Inferior parietal cortex (tissue), 1 donor: ENCODE measurements at regions not wholly inside any gene's neighbourhood (a gene's known extent, or its start where the extent isn't known, plus 50 kb on each side); places are given as distances from the start of the nearest gene placed in this dataset.

Experiments used
- DNase-seq: peaks from one replicate; pipeline ENCODE4 v3.0.0-alpha.2; 2016; ENCODE audit errors: extremely low spot score

DNA sequence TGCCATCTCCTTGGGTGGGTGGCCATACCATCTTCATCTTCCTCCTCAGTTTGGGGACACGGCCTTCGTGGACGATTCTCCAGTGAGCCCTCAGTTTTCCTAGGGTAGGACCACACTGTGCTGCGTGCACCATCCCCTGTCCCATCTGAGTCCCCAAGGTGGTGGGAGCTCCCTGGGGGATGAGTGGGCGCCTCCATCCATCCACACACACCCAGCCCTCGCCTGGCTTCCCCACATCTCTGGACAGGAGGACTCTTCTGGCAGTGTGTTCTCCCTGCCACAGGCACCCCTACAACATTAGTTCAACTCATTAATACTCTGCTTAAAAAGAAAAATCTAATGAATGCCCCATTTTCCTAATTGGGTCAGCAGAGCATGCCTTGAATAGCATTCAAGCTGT lies 408.5 kb downstream of the SHANK2 start:
- no peak for DNase-seq

DNA sequence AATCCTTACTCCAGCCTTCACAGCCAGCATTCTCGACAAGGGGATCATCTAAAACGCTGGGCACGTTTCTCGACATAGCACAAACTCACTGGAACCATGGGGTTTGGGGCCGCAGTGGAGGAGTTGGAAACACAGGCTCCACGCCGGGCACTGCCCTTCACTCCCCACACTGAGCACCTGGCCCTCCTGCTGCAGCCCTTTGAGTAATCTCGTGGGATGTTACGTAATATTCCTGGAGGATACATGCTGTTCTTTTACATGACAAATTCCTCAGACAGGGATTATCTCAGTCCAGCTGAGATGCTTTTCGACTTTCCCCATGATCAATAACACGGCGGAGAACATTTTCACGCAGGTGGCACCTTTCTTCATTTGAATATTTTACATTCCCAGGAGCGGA lies 408.0 kb downstream of the SHANK2 start:
- no peak for DNase-seq

DNA sequence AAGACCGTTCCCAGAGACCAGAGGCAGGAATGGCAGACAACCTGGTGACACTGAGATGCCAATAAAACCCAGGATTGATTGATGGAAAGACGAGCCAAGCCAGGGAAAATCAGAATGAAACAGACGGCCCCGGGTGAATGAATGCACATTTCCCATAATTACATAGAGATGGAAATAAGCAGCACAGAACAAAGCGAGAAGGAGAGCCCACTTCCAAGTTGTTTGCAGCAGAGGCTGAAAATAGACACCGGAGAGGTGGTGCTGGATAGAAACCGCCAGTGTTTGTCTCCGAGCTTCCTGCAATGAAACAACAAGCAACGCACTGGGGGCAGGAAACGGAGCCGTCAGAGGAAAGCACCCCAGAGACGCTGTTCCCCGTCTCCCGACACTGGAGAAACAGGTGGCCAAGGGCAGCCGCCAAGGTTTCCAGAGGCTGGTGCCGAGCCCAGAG lies 406.8 kb downstream of the SHANK2 start:
- DNase-seq, result no peak

DNA sequence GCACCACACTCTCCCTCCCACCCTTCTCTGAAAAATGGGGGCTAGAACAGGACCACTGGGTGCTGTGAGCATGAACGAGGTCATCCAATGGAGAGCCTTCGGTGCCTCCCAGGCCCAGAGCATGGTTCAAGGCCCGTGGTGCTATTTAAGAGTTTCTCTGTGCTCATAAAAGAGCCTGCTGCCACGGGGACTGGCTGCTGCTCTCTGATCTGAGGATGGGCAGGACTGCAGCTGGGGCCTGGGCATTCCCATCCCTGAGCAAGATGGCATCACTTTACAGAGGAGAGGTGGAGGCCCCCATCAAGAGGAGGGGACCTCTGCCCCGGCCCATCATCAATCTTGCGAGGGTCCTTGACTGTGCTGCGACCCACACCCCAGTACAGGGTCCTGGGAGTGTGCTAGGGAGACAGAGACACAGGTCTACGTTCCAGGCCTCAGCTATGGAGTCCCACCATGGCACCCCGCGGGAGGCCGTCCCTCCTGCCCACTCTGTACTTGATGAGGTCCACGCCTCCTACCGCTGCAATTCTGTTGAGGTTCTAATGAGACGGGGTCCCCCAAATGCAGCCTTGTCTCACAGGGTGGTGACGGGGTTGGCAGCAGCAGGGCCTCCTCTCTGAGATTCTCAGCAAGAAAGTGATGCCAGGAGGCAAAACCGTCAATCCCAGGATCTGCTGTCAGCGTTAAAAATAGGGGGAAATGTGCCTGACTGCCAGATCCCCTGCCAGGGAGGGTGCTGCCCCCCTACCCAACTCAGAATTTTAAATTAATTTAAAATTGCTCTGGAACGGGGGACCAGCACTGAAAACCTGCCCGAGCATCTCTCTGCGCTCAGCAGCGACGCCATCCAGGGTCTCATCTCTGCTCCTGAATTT lies 405.4 kb downstream of the SHANK2 start:
- DNase-seq, result no peak

DNA sequence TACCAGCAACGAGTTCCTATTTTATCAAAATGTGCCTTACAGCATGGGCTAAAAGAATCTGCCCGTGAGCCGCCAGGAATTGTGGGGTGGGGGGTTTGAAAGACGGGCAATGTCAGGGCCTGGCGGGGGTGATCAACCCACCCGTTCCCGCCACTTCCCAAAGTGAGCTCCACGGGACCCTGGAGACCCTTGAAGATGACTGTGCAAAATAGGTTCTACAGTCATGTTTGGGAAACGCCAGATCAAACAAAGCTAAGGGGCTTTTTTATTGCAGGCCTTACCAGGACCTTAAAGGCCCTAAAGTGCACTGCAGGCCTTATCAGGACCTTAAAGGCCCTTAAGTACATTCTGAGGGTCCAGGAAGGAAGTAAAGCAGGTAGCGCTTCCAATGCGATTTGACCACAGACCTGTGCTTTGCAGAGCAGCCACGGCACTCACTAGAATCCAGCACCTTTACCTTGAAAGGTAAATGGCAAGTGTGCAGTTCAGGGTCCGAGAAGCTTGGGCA lies 404.1 kb downstream of the SHANK2 start:
- no peak for DNase-seq

DNA sequence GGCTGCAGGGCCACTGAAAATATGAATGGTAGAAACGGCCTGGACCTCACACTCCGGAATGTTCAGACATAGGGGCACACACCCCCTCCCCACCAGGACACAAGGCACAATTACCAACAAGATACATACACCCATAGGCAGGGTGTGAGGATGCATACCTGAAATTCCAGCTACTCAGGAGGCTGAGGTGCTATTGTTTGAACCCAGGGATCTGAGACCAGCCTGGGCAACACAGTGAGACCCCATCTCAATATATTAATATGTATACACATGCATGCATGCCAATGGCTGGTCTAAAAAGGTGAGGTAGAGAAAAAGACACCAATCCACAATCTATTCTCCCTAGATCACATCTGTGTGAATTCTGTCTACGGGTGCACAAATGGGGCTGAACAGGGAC lies 403.3 kb downstream of the SHANK2 start:
- DNase-seq, result no peak

DNA sequence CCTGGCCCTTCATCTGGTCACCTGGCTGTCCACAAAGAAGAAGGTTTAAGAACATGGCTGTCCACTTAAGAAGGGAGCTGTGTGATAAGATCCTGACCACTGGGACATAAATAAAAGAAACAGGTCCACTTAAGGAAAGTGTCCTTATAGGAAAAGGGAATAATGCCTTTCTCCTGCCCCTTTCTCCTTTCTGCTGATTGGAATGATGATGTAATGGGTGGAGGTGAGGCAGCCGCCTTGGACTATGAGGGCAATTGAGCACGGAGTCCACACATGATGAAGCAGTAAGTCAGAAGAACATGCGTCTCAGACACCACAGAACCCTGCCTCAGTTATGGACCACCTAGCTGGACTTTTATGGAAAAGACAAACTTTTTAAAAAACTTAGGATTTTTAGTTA lies 401.1 kb downstream of the SHANK2 start:
- no peak for DNase-seq

DNA sequence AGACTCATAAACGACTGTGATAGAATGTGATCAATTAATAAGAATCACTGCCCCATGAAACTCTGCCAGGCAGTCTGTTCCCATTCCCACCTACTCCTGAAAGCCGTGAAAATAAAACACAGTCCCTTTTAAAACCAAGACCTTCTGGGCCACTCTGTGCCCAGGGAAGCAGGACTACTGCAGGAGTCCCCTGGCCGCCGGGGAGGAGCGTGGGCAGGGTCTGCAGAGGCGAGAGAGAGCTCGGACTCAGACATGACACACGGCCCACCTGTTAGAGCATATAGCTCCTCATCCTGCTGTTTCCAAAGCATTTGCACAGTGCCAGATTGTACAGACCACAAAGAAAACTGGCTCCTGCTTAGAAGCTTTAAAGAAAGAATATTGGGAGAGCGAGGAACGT lies 400.5 kb downstream of the SHANK2 start:
- no peak for DNase-seq

DNA sequence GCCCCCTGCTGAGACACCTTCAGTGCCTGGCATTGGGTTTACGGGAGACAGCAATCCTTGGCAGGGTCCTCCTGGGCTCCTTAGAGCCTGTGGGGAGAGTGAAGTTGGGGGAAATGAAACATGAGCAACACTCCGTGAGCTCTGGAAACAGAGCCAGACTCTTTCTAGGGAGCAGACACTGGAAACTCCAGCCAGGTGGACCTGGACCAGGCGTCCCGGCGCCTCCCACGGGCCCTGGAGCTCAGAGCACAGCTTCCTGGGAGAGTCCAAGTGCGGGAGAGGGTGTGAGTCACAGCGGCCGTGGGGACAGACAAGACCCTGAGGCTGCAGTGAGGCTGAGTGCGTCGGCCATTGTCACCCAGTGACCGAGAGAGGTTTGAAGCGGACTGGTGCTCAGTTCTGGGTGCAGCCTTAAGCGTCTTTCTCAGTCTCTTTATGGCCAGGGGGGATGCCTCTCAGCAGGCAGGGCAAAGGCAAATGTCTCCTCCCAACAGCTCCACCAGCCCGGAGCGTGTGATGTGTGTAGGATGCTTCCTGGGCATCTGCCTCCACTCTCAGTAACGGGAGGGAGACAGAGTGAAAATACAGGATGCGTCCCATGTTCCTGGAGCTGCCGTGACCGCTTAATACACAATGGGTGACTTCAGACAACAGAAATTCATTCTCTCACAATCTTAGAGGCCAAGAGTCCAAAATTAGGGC lies 399.2 kb downstream of the SHANK2 start:
- DNase-seq, result peak; percentile 27

DNA sequence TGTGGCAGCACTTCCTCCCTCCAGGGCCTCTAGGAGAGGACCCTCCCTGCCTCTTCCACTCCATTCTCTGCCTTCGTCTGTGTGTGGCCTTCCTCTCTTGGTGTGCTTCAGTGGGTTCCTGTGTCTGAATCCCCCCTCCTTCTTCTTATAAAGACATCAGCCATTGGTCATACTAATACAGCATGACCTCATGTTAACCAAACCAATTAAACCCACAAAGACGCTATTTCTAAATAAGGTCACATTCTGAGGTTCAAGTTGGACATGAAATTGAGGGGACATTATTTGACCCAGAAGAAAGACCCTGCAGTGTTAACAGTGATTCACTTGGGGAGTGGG lies 398.6 kb downstream of the SHANK2 start:
- DNase-seq, result no peak

DNA sequence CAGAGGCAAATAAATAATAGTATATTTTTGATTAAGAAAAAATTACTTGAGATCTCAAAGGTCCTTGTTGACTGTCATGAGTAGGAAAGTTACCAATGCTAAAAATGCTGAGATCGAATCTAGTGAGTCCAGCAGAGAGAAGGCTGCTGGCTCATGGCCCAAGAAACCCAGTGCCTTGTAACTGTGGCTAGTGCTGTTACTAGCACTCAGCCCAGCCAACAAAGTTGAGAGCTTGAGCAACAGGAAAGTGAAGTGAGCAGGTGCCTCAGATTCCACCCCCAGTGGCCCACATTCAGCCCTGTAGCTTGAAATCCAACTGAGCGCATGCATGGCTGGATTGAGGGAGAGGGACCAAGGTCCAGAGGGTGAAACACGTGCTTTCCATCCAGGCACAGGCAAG lies 398.2 kb downstream of the SHANK2 start:
- DNase-seq, result no peak

DNA sequence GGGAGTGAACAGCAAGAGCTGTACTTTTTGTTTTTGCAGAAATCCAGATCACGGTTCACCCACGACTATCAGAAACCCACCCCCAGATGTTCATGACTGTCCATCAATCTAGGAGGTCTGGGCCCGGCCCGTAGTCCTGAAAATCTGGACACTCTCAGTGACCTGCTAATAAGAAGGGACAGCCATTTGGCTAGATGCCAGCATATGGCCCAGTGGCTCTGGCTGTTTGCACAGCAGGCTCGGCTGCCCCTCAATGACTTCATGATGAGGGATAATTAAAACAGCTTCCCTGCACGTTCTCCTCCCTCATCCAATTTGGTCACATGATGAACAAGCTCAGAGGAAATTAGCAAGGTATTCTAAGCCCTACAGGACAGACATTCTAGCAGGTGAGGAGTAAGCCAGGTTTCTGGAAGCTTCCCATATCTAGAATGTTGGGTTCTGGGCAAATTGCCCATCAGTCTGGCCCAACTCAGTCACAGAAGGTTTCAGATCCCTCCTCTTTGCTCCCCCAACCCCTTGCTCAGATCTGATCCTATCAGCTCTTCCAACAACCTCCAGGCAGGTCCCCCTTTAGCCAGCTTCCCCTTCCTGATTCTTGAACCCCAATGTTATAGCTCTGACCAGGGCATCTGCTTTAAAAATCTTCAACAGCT lies 397.3 kb downstream of the SHANK2 start:
- no peak for DNase-seq

DNA sequence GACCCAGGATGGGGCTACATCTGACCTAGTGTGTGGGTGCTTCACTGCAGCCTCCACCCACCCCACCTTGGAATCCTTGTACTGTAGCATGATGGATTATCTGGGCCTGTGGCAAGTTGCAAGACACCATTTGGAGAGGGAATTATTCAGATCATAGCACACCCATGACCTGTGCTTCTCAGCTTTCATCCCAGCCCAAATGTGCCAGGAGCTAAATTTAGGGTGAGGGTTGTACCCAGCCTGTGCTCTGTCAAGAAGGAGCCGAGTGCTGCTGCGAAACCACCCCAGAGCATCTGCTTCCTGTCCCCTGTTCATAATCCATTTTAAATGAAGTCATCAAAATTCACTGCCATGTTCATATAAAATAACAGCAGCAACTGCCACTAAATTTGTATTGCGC lies 394.5 kb downstream of the SHANK2 start:
- no peak for DNase-seq

DNA sequence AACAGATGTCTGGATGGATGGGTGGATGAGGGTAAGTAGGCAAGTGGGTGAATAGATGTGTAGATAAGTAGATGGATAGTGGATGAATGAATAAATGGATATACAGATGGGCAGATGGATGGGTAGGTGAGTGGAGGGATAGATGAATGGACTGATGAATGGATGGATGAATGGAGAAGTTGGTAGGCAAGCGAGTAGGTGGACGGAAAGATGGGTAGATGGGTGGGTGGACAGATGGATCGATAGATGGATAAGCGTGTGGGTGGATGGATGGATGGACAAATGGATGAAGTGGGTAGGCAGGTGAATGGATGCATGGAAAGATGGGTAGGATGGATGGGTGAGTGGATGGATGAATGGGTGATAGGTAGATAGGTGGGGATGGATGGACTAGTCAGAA lies 393.2 kb downstream of the SHANK2 start:
- no peak for DNase-seq

DNA sequence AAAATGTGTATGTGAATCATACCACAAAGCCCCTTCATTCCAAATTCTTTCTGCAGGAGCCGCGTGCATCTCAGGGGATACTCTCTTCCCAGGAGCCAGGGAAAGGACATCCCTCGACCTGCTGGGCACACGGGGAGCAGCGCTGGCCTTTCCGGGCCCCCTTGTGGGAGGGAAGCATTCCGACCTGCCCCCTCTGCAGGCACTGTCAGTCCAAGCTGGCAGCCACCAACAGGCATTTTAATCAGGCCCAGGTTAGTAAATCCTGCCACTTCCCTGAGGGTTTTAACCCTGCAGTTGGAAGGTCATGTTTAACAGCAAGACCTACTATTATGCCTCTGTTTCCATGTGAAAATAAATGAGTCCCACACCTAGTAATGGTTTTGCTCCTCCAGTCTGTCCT lies 391.5 kb downstream of the SHANK2 start:
- no peak for DNase-seq

DNA sequence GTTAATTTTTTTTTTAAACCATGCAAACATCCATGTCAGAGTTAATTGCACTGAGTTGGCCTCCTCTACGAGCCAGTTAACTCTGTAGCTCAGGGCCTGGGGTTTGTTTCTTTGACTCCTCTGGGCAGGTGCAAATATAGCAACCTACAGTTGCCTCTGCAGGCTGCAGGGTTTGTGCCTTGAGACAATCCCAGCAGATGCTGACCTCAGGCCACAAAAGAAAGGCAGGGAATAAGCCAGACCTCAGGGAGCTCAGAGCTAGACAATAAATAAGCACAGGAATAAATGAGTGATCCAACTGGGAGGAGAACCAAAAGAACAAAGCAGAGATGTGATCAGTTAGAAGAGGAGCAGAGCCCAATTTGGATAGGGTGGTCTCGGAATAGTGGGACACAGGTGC lies 390.8 kb downstream of the SHANK2 start:
- DNase-seq, result no peak

DNA sequence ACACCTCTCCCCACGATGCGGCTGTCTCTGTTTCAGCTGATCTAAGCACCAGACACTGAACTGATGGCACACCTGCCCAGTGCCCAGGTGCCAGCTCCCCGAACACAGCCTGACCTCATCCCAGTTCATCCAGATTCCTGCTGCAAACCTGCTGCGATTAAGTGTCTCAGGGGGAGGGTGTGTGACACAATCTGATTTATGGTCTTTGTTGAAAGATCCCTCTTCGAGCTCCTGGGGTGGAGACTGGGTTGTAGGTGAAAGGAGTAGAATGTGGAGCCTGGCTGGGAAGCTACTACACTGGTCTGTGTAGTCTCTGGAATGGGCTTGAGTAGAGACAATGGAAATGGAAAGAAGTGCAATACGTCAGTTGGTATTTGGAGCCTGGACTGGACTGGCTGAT lies 390.3 kb downstream of the SHANK2 start:
- DNase-seq, result no peak

DNA sequence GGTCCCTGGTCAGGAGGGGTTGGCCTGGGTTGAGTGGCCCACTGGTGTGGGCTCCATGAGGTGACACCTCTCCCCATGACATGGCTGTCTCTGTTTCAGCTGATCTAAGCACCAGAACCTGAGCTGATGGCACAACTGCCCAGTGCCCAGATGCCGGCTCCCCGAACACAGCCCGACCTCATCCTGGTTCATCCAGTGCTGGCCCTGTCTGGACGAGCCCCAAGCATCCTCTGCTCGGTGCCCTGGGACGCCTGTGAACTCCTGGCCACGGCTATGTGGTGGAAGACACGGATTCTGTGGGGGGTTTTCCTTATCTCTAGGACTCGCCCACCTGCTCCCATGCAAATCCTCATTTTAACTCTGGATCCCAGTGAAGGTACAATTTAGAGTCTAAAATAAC lies 389.2 kb downstream of the SHANK2 start:
- DNase-seq, result no peak

DNA sequence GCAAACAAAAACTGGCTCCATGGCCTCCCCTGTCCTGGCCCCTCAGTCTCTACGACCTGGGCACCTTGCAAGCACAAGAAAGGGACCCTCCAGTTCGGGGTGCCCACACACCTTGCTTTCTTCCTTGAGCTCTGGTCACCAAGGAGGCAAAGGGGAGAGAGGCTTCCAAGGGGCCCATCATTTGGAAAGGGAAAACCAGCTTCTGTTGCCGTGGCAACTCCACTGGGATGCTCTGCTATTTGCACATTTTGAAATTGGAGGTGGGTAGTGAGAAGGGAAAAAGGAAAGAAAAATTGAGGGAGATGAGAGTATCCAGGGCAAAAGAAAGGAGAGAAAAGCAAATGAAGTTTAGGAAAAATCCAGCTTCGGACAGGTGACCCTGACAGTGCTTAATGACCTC lies 388.4 kb downstream of the SHANK2 start:
- peak; percentile 20 for DNase-seq

DNA sequence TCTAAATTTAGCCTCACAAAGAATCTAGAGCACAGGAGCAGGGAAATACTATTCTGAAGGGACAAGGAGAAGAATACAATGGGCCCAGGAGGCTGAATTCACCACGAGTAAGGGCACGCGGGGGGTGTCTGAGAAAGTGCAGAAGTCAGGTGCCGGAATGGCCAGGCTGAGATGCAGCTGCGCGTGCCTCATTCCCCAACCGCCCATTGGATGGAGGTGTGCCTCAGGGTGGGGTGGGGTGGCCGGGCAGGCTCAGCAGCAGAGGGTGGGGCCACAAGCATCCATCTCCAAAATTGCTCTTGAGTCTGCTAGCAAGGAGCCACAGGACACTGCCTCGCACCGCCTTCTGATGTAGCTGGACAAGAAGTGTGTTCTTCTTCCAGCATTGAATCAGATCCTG lies 387.0 kb downstream of the SHANK2 start:
- no peak for DNase-seq

DNA sequence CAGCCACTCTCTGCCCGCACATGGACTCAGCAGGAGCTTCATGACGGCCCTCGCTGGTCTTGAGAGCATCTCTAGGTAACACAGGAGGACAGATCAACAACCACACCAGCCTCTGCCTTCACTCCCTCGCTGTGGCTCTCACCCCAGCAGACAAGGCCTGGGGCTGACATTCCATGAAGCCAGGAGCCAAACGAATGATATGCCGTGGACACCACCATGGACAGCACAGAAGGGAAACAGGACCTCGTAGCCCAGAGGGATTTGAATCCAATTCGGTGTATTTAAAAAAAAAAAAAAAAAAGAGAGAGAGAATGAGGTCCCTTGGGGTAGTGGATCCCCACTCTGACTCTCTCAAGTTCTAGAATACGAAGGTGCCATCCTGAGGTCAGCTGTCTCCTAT lies 385.5 kb downstream of the SHANK2 start:
- DNase-seq, result no peak

DNA sequence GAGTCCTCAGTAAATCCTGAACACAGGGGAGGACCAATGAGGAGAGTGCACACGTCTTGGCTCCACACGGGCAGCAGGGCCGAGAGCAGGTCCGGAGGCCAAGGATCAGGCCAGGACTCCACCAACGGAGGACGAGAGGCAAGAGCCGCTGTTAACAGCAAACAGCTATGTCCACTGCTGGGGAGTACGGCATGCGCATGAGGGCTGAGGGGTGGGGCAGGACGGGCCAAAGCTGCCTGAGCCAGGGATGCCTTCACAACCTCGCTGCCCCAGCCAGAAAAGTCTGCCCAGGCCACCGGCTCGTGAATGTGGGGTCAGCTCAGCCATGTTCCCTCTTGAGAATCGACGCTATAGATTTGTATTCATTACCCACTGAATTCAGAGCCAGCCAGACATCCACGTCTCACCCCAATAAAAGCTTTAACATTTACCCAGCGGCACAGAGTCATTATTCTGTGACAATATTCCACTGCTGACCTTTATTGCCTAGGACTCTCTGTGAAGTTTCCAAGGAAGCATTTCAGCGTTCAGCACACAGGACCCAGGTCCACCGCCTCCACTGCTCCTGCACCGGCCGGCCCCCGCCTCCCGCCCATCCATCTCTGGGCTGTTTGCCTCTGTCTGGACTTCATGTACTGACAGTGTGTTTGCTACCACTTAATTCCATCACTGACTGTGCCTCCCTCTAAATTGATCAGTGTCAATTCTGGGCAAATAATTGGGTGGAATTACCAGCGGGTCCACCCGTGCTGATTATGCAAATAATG lies 384.9 kb downstream of the SHANK2 start:
- DNase-seq, result no peak
